NCI-H2227 treated with DMSO at 0.1 percent for 48 hours (cell line): ENCODE measurements at regions not wholly inside any gene's neighbourhood (a gene's known extent, or its start where the extent isn't known, plus 50 kb on each side); places are given as distances from the start of the nearest gene placed in this dataset.

Experiments
- DNase-seq: peaks from one replicate; lab custom pipeline; 2025; lab: John Stamatoyannopoulos, UW

- no peak for DNase-seq
Measured at GRCh38 chr5:21694567-21694966, 1158.6 kb downstream of the CDH12 start.

GRCh38 chr5:21693591-21693990 lies 1159.6 kb downstream of the CDH12 start:
- DNase-seq, result no peak

- DNase-seq, result no peak
Measured at GRCh38 chr5:21689587-21689986, 1163.6 kb downstream of the CDH12 start.

GRCh38 chr5:21688655-21689054 lies 1164.5 kb downstream of the CDH12 start:
- DNase-seq, result no peak

- no peak for DNase-seq
Measured at GRCh38 chr5:21687621-21688020, 1165.5 kb downstream of the CDH12 start.

GRCh38 chr5:21686706-21687105 lies 1166.4 kb downstream of the CDH12 start:
- no peak for DNase-seq

GRCh38 chr5:21685522-21685921 lies 1167.6 kb downstream of the CDH12 start:
- no peak for DNase-seq

GRCh38 chr5:21684992-21685391 lies 1168.2 kb downstream of the CDH12 start:
- DNase-seq, result no peak

GRCh38 chr5:21681911-21682310 lies 1171.2 kb downstream of the CDH12 start:
- DNase-seq, result no peak

- DNase-seq, result no peak
Measured at GRCh38 chr5:21680641-21681040, 1172.5 kb downstream of the CDH12 start.

GRCh38 chr5:21680196-21680595 lies 1172.9 kb downstream of the CDH12 start:
- no peak for DNase-seq

GRCh38 chr5:21678526-21678925 lies 1174.6 kb downstream of the CDH12 start:
- no peak for DNase-seq

GRCh38 chr5:21672911-21673310 lies 1180.2 kb downstream of the CDH12 start:
- no peak for DNase-seq

GRCh38 chr5:21672360-21672759 lies 1180.8 kb downstream of the CDH12 start:
- DNase-seq, result no peak

GRCh38 chr5:21665524-21665923 lies 1187.6 kb downstream of the CDH12 start:
- DNase-seq, result no peak

- no peak for DNase-seq
Measured at GRCh38 chr5:21663082-21663481, 1190.1 kb downstream of the CDH12 start.

GRCh38 chr5:21661184-21661583 lies 1192.0 kb downstream of the CDH12 start:
- DNase-seq, result no peak

- DNase-seq, result no peak
Measured at GRCh38 chr5:21654556-21654955, 1198.6 kb downstream of the CDH12 start.

GRCh38 chr5:21649969-21650368 lies 1203.2 kb downstream of the CDH12 start:
- no peak for DNase-seq

- DNase-seq, result no peak
Measured at GRCh38 chr5:21646469-21646868, 1206.7 kb downstream of the CDH12 start.

GRCh38 chr5:21644032-21644431 lies 1209.1 kb downstream of the CDH12 start:
- no peak for DNase-seq

GRCh38 chr5:21642312-21642711 lies 1210.8 kb downstream of the CDH12 start:
- no peak for DNase-seq

GRCh38 chr5:21623831-21624230 lies 1229.3 kb downstream of the CDH12 start:
- no peak for DNase-seq

- no peak for DNase-seq
Measured at GRCh38 chr5:21615195-21615765, 1237.9 kb downstream of the CDH12 start.
